22Rv1 (cell line): ENCODE measurements at regions not wholly inside any gene's neighbourhood (a gene's known extent, or its start where the extent isn't known, plus 50 kb on each side); places are given as distances from the start of the nearest gene placed in this dataset.

ENCODE experiments used
- H3K27ac ChIP-seq: fragments of 450-650 bp; 2 replicates; pipeline ENCODE4 v1.5.1; 2017
- ZFX ChIP-seq: fragments of 450-650 bp; IDR thresholded peaks from 2 replicates; pipeline ENCODE4 v1.6.1; 2017; ENCODE audit warnings: antibody characterized with exemption, borderline replicate concordance
- TF ChIP-seq, protein P1 (sequence below): fragments of 450-650 bp; IDR thresholded peaks from 2 replicates; pipeline ENCODE4 v1.5.1; 2017; ENCODE audit warnings: mild to moderate bottlenecking

DNA sequence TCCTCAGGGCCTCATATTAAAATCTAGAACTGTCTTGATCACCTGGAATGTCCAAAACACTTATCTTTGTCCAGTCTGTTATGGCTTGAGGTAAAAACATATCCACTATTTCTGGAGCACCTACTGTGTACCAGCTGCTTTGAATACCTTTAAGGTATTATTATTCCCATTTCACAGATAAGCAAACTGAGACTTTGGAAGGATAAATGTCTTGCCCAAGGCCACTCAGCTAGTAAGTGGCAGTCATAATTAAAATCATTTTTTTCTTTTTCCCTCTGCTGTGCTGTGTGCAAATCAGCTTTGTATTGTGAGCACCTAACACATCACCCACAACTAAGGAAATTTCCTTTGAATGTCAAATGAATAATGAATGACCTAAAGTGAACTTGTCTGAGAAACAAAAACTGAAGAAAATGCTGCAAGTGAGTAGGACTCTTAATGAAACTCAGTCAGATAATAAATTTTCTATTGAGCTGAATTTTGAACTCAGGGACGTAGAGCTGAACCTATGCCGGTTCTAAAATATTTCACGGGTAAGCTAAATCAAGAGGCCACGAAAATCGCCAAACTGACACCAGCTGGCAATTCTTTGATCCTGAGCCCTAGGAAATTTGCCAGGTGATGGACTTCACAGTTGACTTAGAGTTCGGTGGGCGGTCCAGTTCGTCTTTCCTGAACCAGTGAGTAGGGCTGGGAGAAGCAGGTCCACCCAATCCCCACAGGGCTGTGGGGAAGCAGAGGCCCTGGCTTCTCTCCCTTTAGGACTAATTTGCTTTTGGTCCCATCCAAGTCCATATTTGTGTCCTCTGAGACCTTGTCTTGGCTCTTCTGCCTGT, 159.7 kb upstream of the PWP1 start:
- TF ChIP-seq, protein P1, sequence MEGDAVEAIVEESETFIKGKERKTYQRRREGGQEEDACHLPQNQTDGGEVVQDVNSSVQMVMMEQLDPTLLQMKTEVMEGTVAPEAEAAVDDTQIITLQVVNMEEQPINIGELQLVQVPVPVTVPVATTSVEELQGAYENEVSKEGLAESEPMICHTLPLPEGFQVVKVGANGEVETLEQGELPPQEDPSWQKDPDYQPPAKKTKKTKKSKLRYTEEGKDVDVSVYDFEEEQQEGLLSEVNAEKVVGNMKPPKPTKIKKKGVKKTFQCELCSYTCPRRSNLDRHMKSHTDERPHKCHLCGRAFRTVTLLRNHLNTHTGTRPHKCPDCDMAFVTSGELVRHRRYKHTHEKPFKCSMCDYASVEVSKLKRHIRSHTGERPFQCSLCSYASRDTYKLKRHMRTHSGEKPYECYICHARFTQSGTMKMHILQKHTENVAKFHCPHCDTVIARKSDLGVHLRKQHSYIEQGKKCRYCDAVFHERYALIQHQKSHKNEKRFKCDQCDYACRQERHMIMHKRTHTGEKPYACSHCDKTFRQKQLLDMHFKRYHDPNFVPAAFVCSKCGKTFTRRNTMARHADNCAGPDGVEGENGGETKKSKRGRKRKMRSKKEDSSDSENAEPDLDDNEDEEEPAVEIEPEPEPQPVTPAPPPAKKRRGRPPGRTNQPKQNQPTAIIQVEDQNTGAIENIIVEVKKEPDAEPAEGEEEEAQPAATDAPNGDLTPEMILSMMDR, result no peak
- TF ChIP-seq ZFX, result no peak

DNA sequence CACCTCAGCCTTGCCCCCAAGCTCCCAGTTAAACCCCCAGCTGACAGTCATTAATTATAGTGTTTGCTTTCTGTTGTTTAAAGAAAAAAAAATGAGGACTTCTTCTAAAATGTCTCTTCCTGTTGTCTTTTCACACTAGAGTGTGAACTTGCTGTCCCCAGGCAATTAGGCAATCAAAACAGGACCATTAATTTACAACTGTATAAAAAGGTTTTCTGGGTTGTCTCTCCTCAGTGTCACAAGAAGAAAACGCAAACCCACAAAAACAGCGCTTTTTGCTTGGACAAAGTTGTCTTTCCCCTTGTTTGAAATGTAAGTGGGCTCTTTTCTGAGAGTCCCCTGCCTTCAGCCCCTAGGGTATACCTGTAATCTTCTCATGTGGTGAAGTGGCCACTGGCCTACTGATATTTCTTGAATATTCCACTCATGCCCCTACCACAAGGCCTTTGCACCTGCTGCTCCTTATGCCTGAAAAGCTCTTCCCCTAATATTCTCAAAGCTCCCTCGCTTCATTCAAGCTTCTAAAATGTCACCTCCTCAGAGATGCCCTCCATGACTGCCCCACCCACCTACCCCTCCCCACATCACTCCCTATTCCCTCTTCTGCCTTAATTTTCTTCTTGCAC, 158.9 kb upstream of the PWP1 start:
- H3K27ac ChIP-seq, result no peak overlapping the region

More for the DNA sequence above, 159.7 kb upstream of the PWP1 start:
- H3K27ac ChIP-seq, result no peak overlapping the region

DNA sequence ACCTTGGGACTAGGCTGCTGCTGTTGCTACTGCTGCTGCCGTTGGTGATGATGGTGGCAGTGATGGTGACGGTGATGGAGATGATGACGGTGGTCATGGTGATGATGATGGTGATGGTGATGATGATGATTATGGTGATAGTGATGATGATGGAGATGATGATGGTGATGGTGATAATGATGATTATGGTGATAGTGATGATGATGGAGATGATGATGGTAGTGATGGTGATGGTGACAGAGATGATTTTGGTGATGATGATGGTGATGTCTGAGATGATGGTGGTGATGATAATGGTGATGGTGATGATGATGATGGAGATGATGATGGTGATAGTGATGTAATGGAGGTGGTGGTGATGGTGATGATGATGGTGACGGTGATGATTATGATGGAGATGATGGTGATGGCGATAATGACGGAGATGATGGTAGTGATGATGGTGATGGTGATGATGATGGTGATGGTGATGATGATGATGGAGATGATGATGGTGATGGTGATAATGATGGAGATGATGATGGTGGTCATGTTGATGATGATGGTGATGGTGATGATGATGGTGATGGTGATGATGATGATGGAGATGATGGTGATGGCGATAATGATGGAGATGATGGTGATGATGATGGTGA, 156.8 kb upstream of the PWP1 start:
- no peak overlapping the region for H3K27ac ChIP-seq
- TF ChIP-seq, protein P1, result no peak
- no peak for TF ChIP-seq ZFX

More for the DNA sequence above, 158.9 kb upstream of the PWP1 start:
- TF ChIP-seq ZFX, result no peak
- TF ChIP-seq, protein P1, result no peak

DNA sequence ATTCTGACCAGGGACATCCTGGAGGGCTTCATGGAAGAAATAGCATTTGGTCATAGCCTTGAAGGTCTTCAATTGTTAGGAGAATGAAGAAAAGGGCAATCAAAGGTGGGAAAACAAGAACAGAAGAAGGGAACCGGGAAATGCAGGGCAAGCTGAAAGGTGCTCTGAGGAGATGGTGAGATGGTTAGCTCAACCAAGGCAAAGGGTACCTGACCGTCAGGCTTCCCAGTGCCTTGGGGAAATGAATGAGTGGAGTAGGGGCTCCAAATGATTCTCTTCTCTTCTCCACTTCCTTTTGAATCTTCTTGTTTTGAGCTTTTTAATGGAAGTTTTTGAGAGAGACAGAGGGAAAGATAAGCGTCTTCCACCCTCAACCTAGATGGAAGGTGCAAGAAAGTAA, 155.6 kb upstream of the PWP1 start:
- TF ChIP-seq, protein P1, result no peak
- TF ChIP-seq ZFX, result no peak
- H3K27ac ChIP-seq, result no peak overlapping the region

DNA sequence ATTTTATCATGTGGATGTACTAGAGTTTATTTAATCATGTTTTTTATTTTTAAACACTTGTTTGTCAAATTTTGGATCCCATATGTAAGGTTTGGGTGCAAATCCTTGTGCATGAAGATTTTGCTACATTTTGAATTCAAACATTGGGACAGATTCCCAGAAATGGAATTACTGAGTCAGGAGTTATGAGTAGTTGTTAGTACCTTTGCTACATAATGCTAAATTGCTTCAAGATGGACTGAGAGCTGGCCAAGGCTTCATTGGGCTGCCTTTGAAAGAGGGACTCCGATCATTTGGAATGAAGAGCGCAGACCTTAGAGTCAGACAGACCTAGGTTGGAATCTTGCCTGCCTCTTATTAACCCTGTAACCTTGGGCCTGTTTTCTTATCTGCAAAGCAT, 154.9 kb upstream of the PWP1 start:
- TF ChIP-seq, protein P1, result no peak
- H3K27ac ChIP-seq, result no peak overlapping the region

DNA sequence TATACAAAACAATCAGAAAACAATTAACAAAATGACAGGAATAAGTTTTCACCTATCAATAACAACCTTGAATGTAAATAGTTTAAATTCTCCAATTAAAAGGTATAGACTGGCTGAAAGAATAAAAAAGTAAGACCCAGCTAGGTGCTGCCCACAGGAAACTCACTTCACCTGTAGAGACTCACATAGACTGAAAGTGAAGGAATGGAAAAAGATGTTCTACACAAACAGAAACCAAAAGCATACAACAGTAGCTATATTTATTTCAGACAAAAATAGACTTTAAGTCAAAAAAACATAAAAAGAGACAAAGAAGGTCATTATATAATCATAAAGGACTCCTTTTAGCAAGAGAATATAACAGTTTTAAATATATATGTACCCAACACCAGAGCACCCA, 152.4 kb upstream of the PWP1 start:
- TF ChIP-seq ZFX, result no peak
- TF ChIP-seq, protein P1, result no peak
- H3K27ac ChIP-seq, result no peak overlapping the region

DNA sequence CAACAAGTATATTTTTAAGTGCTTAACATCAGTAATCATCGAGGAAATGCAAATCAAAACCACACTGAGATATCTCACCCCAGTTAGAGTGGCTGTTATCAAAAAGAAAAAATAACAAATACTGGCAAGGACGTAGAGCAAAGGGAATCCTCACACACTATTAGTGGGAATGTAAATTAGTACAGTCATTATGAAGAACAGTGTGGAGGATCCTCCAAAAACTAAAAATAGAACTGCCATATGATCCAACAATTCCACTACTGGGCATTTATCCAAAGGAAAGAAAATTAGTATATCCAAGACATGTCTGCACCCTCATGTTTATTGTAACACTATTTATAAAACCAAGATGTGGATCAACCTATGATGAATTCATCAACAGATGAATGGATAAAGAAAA, 149.0 kb upstream of the PWP1 start:
- TF ChIP-seq ZFX, result no peak
- TF ChIP-seq, protein P1, result no peak
- H3K27ac ChIP-seq, result no peak overlapping the region
